HepG2 (cell line): ENCODE measurements at regions not wholly inside any gene's neighbourhood (a gene's known extent, or its start where the extent isn't known, plus 50 kb on each side); places are given as distances from the start of the nearest gene placed in this dataset.

Source experiments
- ATAC-seq: fragments of 200-7000 bp; cut with Tn5 transposase; 3 replicates; pipeline ENCODE4 v1.9.1; 2020; ENCODE audit warnings: mild to moderate bottlenecking, moderate library complexity
- BruUV-seq: library from RNA; stranded (reverse); fragments of 400-500 nt; replicated peaks from 2 replicates; lab custom pipeline; 2021; lab: Mats Ljungman, UMichigan
- CTCF ChIA-PET: fragments of 300-600 bp; formaldehyde crosslinking; extraction: SDS; loops from one replicate; lab custom pipeline; 2021; ENCODE audit warnings: low total read pairs, inconsistent platforms, low intra/inter-chr PET ratio; lab: Yijun Ruan, JAX
- POLR2A ChIA-PET: fragments of 350-600 bp; sonication (Branson Sonifier 250); formaldehyde crosslinking; loops from one replicate; lab custom pipeline; 2020; ENCODE audit warnings: antibody characterized with exemption, inconsistent platforms; lab: Yijun Ruan, JAX
- DNase-seq: peaks from one replicate; pipeline ENCODE4 v3.0.0-alpha.2; 2015; ENCODE audit warnings: low spot score
- FAIRE-seq: peaks from 3 replicates; lab custom pipeline; 2011; peaks lifted over from hg19 to GRCh38; lab: Jason Lieb, UNC
- H2AFZ ChIP-seq: one replicate; pipeline ENCODE4 v1.6.1; 2011; ENCODE audit warnings: low read length, inconsistent platforms
- H3K27ac ChIP-seq: fragments of 300-600 bp; 3 replicates; pipeline ENCODE4 v1.8.0; 2011; ENCODE audit warnings: mixed run types, mild to moderate bottlenecking, mixed read lengths, low read length, inconsistent platforms; ENCODE audit not compliant: insufficient read depth; ENCODE audit errors: extremely low read length
- H3K27me3 ChIP-seq, 2 experiments: fragments of 200-600 bp in 1 of 2; 2 replicates in 1 of 2; 3 replicates in 1 of 2; pipeline versions ENCODE4 v1.6.0 to v1.8.0; 2011; ENCODE audit warnings: low read length in 2 of 2, mild to moderate bottlenecking in 2 of 2, moderate library complexity in 2 of 2, inconsistent platforms in 1 of 2; ENCODE audit not compliant: insufficient read depth in 2 of 2, control insufficient read depth in 1 of 2
- H3K36me3 ChIP-seq, 2 experiments: fragments of 200-600 bp in 1 of 2; replicated peaks in 1 of 2; 2 replicates in 1 of 2; 3 replicates in 1 of 2; pipeline versions ENCODE4 v1.5.1 to v1.8.0; 2011; ENCODE audit warnings: low read length in 2 of 2, inconsistent platforms in 1 of 2; ENCODE audit not compliant: insufficient read depth in 2 of 2, control insufficient read depth in 1 of 2
- H3K4me1 ChIP-seq: 2 replicates; pipeline ENCODE4 v1.5.1; 2012; ENCODE audit warnings: low read length, inconsistent platforms; ENCODE audit not compliant: insufficient read depth
- H3K4me2 ChIP-seq: 2 replicates; pipeline ENCODE4 v1.6.0; 2011; ENCODE audit warnings: low read depth, low read length, inconsistent platforms
- H3K4me3 ChIP-seq, 3 experiments: fragments of 200-600 bp in 1 of 3; sonication (generic), shearing (Covaris generic) in 1 of 3; replicated peaks in 1 of 3; 2 replicates each; pipeline ENCODE4 v1.5.1; 2011 to 2016; ENCODE audit warnings: low read length in 3 of 3, inconsistent platforms in 2 of 3, low read depth in 2 of 3, mild to moderate bottlenecking in 2 of 3, control low read depth in 1 of 3, mixed read lengths in 1 of 3; ENCODE audit not compliant: insufficient read depth in 1 of 3
- H3K79me2 ChIP-seq: one replicate; pipeline ENCODE4 v1.6.1; 2011; ENCODE audit warnings: low read length, inconsistent platforms; ENCODE audit not compliant: insufficient read depth
- H3K9ac ChIP-seq: 2 replicates; pipeline ENCODE4 v1.6.0; 2011; ENCODE audit warnings: mild to moderate bottlenecking, low read depth, low read length, inconsistent platforms; ENCODE audit not compliant: insufficient read depth
- H3K9me3 ChIP-seq: 2 replicates; pipeline ENCODE4 v1.5.1; 2012; ENCODE audit warnings: mild to moderate bottlenecking, low read length
- H4K20me1 ChIP-seq: 2 replicates; pipeline ENCODE4 v1.6.0; 2011; ENCODE audit warnings: inconsistent platforms, mild to moderate bottlenecking, low read length, moderate library complexity; ENCODE audit not compliant: insufficient read depth
- ETV5 ChIP-seq: IDR thresholded peaks from 2 replicates; pipeline ENCODE4 v1.6.1; 2018; ENCODE audit warnings: missing biosample characterization, missing genetic modification reagents, inconsistent platforms, borderline replicate concordance
- FOSL1 ChIP-seq: sonication (generic); formaldehyde crosslinking; IDR thresholded peaks from 2 replicates; pipeline ENCODE4 v1.9.0; 2021; ENCODE audit warnings: missing genetic modification reagents, borderline replicate concordance
- NR3C1 ChIP-seq: sonication (generic); formaldehyde crosslinking; IDR thresholded peaks from 2 replicates; pipeline ENCODE4 v1.4.0; 2020; ENCODE audit warnings: missing genetic modification reagents
- RBM22 ChIP-seq: fragments of 200-400 bp; formaldehyde crosslinking; optimal IDR thresholded peaks from 2 replicates; pipeline ENCODE3; 2017; ENCODE audit warnings: mild to moderate bottlenecking, low read length, moderate library complexity
- SALL1 ChIP-seq: sonication (generic); formaldehyde crosslinking; IDR thresholded peaks from 2 replicates; pipeline ENCODE4 v1.8.0; 2022; ENCODE audit warnings: mild to moderate bottlenecking, missing genetic modification reagents
- SMAD3 ChIP-seq: sonication (generic); formaldehyde crosslinking; IDR thresholded peaks from 2 replicates; pipeline ENCODE4 v1.4.0; 2020; ENCODE audit warnings: missing genetic modification reagents
- TFE3 ChIP-seq: IDR thresholded peaks from 2 replicates; pipeline ENCODE4 v1.6.1; 2016
- ZC3H4 ChIP-seq: sonication (generic); formaldehyde crosslinking; IDR thresholded peaks from 2 replicates; pipeline ENCODE4 v1.4.0; 2020; ENCODE audit warnings: missing genetic modification reagents, borderline replicate concordance
- ZFY ChIP-seq: sonication (generic); formaldehyde crosslinking; IDR thresholded peaks from 2 replicates; pipeline ENCODE4 v1.4.0; 2020; ENCODE audit warnings: missing genetic modification reagents
- ZFYVE20 ChIP-seq: sonication (generic); formaldehyde crosslinking; IDR thresholded peaks from 2 replicates; pipeline ENCODE4 v1.8.0; 2023; ENCODE audit warnings: low read depth, mild to moderate bottlenecking, moderate library complexity, missing genetic modification reagents, borderline replicate concordance
- ZNF567 ChIP-seq: sonication (generic); formaldehyde crosslinking; IDR thresholded peaks from 2 replicates; pipeline ENCODE4 v1.8.1; 2023; ENCODE audit warnings: mild to moderate bottlenecking, missing genetic modification reagents, borderline replicate concordance
- ZNF609 ChIP-seq: sonication (generic); formaldehyde crosslinking; IDR thresholded peaks from 2 replicates; pipeline ENCODE4 v1.4.0; 2020; ENCODE audit warnings: mild to moderate bottlenecking, missing genetic modification reagents, borderline replicate concordance
- ZSCAN9 ChIP-seq: IDR thresholded peaks from 2 replicates; pipeline ENCODE4 v1.6.1; 2016; ENCODE audit warnings: borderline replicate concordance
- WGBS: methylation state at CpG from one replicate; pipeline ENCODE4 v1.1.6; 2017; ENCODE audit warnings: low lambda C conversion rate; 5-methylcytosine and 5-hydroxymethylcytosine counted together
- in situ Hi-C: cut with HindIII; loops from 2 replicates; pipeline ENCODE4 v1.10.0; 2017; ENCODE audit warnings: low pct_unique_long_range_greater_than_20kb; ENCODE audit not compliant: extremely low pct_ligation_motif_present
- intact Hi-C: fragments of 100-400 bp; cut with micrococcal nuclease; formaldehyde crosslinking; loops from one replicate; pipeline ENCODE4 v1.10.0; 2022; ENCODE audit not compliant: unreplicated experiment
- TF ChIP-seq, protein P1 (sequence below): sonication (generic); formaldehyde crosslinking; IDR thresholded peaks from 2 replicates; pipeline ENCODE4 v1.5.1; 2020; ENCODE audit warnings: mild to moderate bottlenecking, missing genetic modification reagents, borderline replicate concordance
- TF ChIP-seq, protein P2 (sequence below): IDR thresholded peaks from 2 replicates; pipeline ENCODE4 v1.6.1; 2018; ENCODE audit warnings: missing genetic modification reagents
- TF ChIP-seq, protein P3 (sequence below): IDR thresholded peaks from 2 replicates; pipeline ENCODE4 v1.6.1; 2016; ENCODE audit warnings: mild to moderate bottlenecking, missing biosample characterization, missing genetic modification reagents

DNA sequence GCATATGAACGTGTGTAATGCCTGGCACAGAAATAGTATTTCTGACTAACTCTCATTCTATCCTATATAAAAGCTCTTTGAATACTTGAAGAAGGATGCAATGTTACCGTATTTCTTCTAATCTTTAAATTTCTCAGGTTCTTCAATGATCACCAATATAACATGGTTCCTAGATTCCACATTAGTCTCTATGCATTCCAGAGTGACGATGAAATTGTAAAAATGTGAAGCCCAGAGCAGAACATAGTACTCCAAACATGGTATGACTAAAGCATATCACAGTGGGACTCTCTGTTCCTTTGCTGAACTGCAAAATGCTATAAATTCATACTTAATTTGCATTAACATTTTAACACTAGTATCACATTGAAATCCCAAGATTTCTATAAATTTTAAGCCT lies 877.6 kb upstream of the CHORDC1 start (continued):
- TF ChIP-seq, protein P1, sequence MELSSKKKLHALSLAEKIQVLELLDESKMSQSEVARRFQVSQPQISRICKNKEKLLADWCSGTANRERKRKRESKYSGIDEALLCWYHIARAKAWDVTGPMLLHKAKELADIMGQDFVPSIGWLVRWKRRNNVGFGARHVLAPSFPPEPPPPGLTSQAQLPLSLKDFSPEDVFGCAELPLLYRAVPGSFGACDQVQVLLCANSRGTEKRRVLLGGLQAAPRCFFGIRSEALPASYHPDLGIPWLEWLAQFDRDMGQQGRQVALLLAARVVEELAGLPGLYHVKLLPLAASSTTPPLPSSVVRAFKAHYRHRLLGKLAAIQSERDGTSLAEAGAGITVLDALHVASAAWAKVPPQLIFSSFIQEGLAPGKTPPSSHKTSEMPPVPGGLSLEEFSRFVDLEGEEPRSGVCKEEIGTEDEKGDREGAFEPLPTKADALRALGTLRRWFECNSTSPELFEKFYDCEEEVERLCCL (CRISPR knock-in tag), result no peak
- TF ChIP-seq SMAD3 (CRISPR knock-in tag), result no peak
- TF ChIP-seq SALL1 (CRISPR knock-in tag), result no peak
- no peak for TF ChIP-seq ETV5 (CRISPR knock-in tag)
- TF ChIP-seq, protein P2, sequence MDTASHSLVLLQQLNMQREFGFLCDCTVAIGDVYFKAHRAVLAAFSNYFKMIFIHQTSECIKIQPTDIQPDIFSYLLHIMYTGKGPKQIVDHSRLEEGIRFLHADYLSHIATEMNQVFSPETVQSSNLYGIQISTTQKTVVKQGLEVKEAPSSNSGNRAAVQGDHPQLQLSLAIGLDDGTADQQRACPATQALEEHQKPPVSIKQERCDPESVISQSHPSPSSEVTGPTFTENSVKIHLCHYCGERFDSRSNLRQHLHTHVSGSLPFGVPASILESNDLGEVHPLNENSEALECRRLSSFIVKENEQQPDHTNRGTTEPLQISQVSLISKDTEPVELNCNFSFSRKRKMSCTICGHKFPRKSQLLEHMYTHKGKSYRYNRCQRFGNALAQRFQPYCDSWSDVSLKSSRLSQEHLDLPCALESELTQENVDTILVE (CRISPR knock-in tag), result no peak
- no peak for TF ChIP-seq NR3C1 (CRISPR knock-in tag)

GRCh38 chr11:91097083-91097482 lies 874.2 kb upstream of the CHORDC1 start:
- no peak overlapping the region for H2AFZ ChIP-seq
- H3K27me3 ChIP-seq, result no peaks in the 10 kb centered on the region; a peak in 1 of 5 replicates
- H3K4me1 ChIP-seq, result no peaks in the 10 kb centered on the region
- H3K4me3 ChIP-seq, result no peak overlapping the region
- FAIRE-seq (no peak), DNase-seq (no peak), ATAC-seq (no peak)
- in situ Hi-C loops, result no loop called here
- no peak overlapping the region for H3K4me2 ChIP-seq
- ChIA-PET POLR2A (no interaction called here), CTCF (no interaction called here)
- no peak overlapping the region for H3K9ac ChIP-seq
- no peaks in the 10 kb centered on the region for H4K20me1 ChIP-seq
- no peaks in the 10 kb centered on the region for H3K79me2 ChIP-seq
- intact Hi-C loops, result no loop called here
- no peaks in the 10 kb centered on the region for H3K9me3 ChIP-seq
- BruUV-seq, result no TSS peak
- 8% methylated on average over 2 of the region's 2 CpGs for WGBS
- no peaks in the 10 kb centered on the region for H3K36me3 ChIP-seq
- H3K27ac ChIP-seq, result no peak overlapping the region
- TF ChIP-seq TFE3 (no peak), ZNF609 (CRISPR knock-in tag) (no peak), ZNF567 (CRISPR knock-in tag) (no peak), ZC3H4 (no peak), FOSL1 (CRISPR knock-in tag) (no peak), ZSCAN9 (CRISPR knock-in tag) (no peak), ZFY (CRISPR knock-in tag) (no peak), ZFYVE20 (no peak), RBM22 (no peak)
- TF ChIP-seq, protein P3, sequence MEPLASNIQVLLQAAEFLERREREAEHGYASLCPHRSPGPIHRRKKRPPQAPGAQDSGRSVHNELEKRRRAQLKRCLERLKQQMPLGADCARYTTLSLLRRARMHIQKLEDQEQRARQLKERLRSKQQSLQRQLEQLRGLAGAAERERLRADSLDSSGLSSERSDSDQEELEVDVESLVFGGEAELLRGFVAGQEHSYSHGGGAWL, result no peak
